ENCODE measurements at regions not wholly inside any gene's neighbourhood (a gene's known extent, or its start where the extent isn't known, plus 50 kb on each side); places are given as distances from the start of the nearest gene placed in this dataset.

GRCh38 chr13:23947893-23948292 is 50.6 kb upstream of the C1QTNF9B start:
- no peaks in the 10 kb centered on the region for H3K9me3 ChIP-seq
- H3K36me3 ChIP-seq: no peaks in the 10 kb centered on the region
- TF ChIP-seq Cebpa-rat (IDR thresholded peaks at IDR 0.05): no peak
- H3K4me2 ChIP-seq: no peak overlapping the region
- H3K4me1 ChIP-seq: no peaks in the 10 kb centered on the region
- no peak overlapping the region for H3K27ac ChIP-seq
- H3K27me3 ChIP-seq: no peaks in the 10 kb centered on the region
- no peak overlapping the region for H3K9ac ChIP-seq
- H3K4me3 ChIP-seq: no peak overlapping the region
- H4K20me1 ChIP-seq: no peaks in the 10 kb centered on the region

- Histone ChIP-seq H3K9me3 (no peaks in the 10 kb centered on the region), H3K27me3 (no peaks in the 10 kb centered on the region), H3K4me2 (no peak overlapping the region), H3K36me3 (no peaks in the 10 kb centered on the region), H3K9ac (no peak overlapping the region), H3K4me1 (no peaks in the 10 kb centered on the region), H3K4me3 (no peak overlapping the region), H3K27ac (no peak overlapping the region), H4K20me1 (no peaks in the 10 kb centered on the region)
- TF ChIP-seq Cebpa-rat (IDR thresholded peaks at IDR 0.05): no peak
These were observed 51.9 kb upstream of the C1QTNF9B start for GRCh38 chr13:23949200-23949599.

DNA sequence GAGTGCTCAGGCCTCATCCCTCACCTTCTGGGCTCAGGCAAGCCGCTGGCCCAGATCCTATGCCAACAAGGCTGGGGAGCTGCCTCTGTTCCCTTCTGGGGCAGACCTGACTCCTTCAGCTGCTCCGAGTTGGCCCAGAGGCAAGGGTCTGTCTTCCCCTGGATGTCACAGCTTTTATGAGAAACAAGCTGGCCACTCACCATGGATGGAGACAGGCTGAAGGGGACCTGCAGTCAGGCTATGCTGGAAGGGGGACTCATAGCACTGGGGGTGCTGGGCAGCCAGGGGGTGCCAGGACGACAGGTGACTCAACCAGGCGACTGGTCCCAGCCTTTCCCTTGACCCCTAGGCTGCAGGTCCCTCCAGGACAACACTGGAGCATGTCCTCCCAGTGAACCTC is 52.4 kb upstream of the C1QTNF9B start:
- no peaks in the 10 kb centered on the region for H3K27me3 ChIP-seq

GRCh38 chr13:23950736-23951510 is 53.6 kb upstream of the C1QTNF9B start:
- no peaks in the 10 kb centered on the region for H3K4me1 ChIP-seq

More for the DNA sequence above, 52.4 kb upstream of the C1QTNF9B start:
- no peaks in the 10 kb centered on the region for H4K20me1 ChIP-seq
- no peaks in the 10 kb centered on the region for H3K36me3 ChIP-seq
- no peak overlapping the region for H3K27ac ChIP-seq
- no peak overlapping the region for H3K4me2 ChIP-seq
- H3K9ac ChIP-seq: no peak overlapping the region
- H3K4me3 ChIP-seq: no peak overlapping the region
- TF ChIP-seq Cebpa-rat (IDR thresholded peaks at IDR 0.05): no peak
- no peaks in the 10 kb centered on the region for H3K9me3 ChIP-seq
- H3K4me1 ChIP-seq: no peaks in the 10 kb centered on the region

GRCh38 chr13:23952796-23953195 is 55.5 kb upstream of the C1QTNF9B start:
- Histone ChIP-seq H3K27ac (no peak overlapping the region), H3K36me3 (no peaks in the 10 kb centered on the region), H3K4me3 (no peak overlapping the region), H4K20me1 (no peaks in the 10 kb centered on the region), H3K27me3 (no peaks in the 10 kb centered on the region), H3K9me3 (no peaks in the 10 kb centered on the region), H3K4me2 (no peak overlapping the region), H3K4me1 (no peaks in the 10 kb centered on the region), H3K9ac (no peak overlapping the region)
- TF ChIP-seq Cebpa-rat (IDR thresholded peaks at IDR 0.05): no peak

More at GRCh38 chr13:23950736-23951510, 53.6 kb upstream of the C1QTNF9B start:
- H3K4me2 ChIP-seq: no peak overlapping the region
- H3K36me3 ChIP-seq: no peaks in the 10 kb centered on the region
- H3K27me3 ChIP-seq: no peaks in the 10 kb centered on the region
- H3K27ac ChIP-seq: no peak overlapping the region
- H3K4me3 ChIP-seq: no peak overlapping the region
- H3K9me3 ChIP-seq: no peaks in the 10 kb centered on the region
- TF ChIP-seq Cebpa-rat (IDR thresholded peaks at IDR 0.05): no peak
- H4K20me1 ChIP-seq: no peaks in the 10 kb centered on the region
- H3K9ac ChIP-seq: no peak overlapping the region

- Histone ChIP-seq H3K4me2 (no peak overlapping the region), H4K20me1 (no peaks in the 10 kb centered on the region), H3K27me3 (no peaks in the 10 kb centered on the region), H3K9ac (no peak overlapping the region), H3K36me3 (no peaks in the 10 kb centered on the region), H3K4me1 (no peaks in the 10 kb centered on the region), H3K27ac (no peak overlapping the region), H3K4me3 (no peak overlapping the region), H3K9me3 (no peaks in the 10 kb centered on the region)
- no peak for TF ChIP-seq Cebpa-rat (IDR thresholded peaks at IDR 0.05)
These were observed 56.7 kb upstream of the C1QTNF9B start for GRCh38 chr13:23953860-23954512.

GRCh38 chr13:23955064-23955463 is 57.8 kb upstream of the C1QTNF9B start:
- no peaks in the 10 kb centered on the region for H3K36me3 ChIP-seq
- no peaks in the 10 kb centered on the region for H3K9me3 ChIP-seq
- H3K4me1 ChIP-seq: no peaks in the 10 kb centered on the region
- no peak overlapping the region for H3K4me2 ChIP-seq
- no peak for TF ChIP-seq Cebpa-rat (IDR thresholded peaks at IDR 0.05)
- no peak overlapping the region for H3K4me3 ChIP-seq
- H3K27ac ChIP-seq: no peak overlapping the region
- H4K20me1 ChIP-seq: no peaks in the 10 kb centered on the region
- H3K9ac ChIP-seq: no peak overlapping the region
- H3K27me3 ChIP-seq: no peaks in the 10 kb centered on the region

- Histone ChIP-seq H4K20me1 (no peaks in the 10 kb centered on the region), H3K27me3 (no peaks in the 10 kb centered on the region), H3K4me2 (no peak overlapping the region), H3K4me1 (no peaks in the 10 kb centered on the region), H3K4me3 (no peak overlapping the region), H3K9me3 (no peaks in the 10 kb centered on the region), H3K27ac (no peak overlapping the region), H3K36me3 (no peaks in the 10 kb centered on the region), H3K9ac (no peak overlapping the region)
- TF ChIP-seq Cebpa-rat (IDR thresholded peaks at IDR 0.05): no peak
These were observed 58.8 kb upstream of the C1QTNF9B start for GRCh38 chr13:23956106-23956505.

GRCh38 chr13:23957981-23958380 is 60.7 kb upstream of the C1QTNF9B start:
- Histone ChIP-seq H3K4me1 (no peaks in the 10 kb centered on the region), H3K4me3 (no peak overlapping the region), H3K27me3 (no peaks in the 10 kb centered on the region), H3K27ac (no peak overlapping the region), H3K4me2 (no peak overlapping the region), H3K9ac (no peak overlapping the region), H3K9me3 (no peaks in the 10 kb centered on the region), H4K20me1 (no peaks in the 10 kb centered on the region), H3K36me3 (no peaks in the 10 kb centered on the region)
- TF ChIP-seq Cebpa-rat (IDR thresholded peaks at IDR 0.05): no peak

GRCh38 chr13:23959231-23959862 is 62.0 kb upstream of the C1QTNF9B start:
- TF ChIP-seq Cebpa-rat (IDR thresholded peaks at IDR 0.05): no peak
- H3K4me2 ChIP-seq: no peak overlapping the region
- H3K27ac ChIP-seq: no peak overlapping the region
- H4K20me1 ChIP-seq: no peaks in the 10 kb centered on the region
- H3K9ac ChIP-seq: no peak overlapping the region
- H3K4me1 ChIP-seq: no peaks in the 10 kb centered on the region
- no peaks in the 10 kb centered on the region for H3K27me3 ChIP-seq
- no peak overlapping the region for H3K4me3 ChIP-seq
- H3K9me3 ChIP-seq: no peaks in the 10 kb centered on the region
- no peaks in the 10 kb centered on the region for H3K36me3 ChIP-seq

All from BLaER1 (cell line).